ENCODE measurements at regions not wholly inside any gene's neighbourhood (a gene's known extent, or its start where the extent isn't known, plus 50 kb on each side); places are given as distances from the start of the nearest gene placed in this dataset.

- CTCF ChIA-PET: no interaction called here
Observed at GRCh38 chr7:118969370-118969769, 744.9 kb downstream of the ANKRD7 start.

GRCh38 chr7:118971706-118972105, 747.2 kb downstream of the ANKRD7 start:
- no peak for DNase-seq (ENCODE audit: low read depth, low spot score)
- TF ChIP-seq CTCF (IDR thresholded peaks at IDR 0.05; ENCODE audit: low read depth, low read length): no peak
- Histone ChIP-seq H3K4me3 (ENCODE audit: low read depth, low read length) (no peak overlapping the region), H3K9me3 (ENCODE audit: control insufficient read depth, insufficient read depth, low read length) (no peaks in the 10 kb centered on the region), H3K27me3 (ENCODE audit: control insufficient read depth, insufficient read depth, low read length) (no peaks in the 10 kb centered on the region), H3K27ac (ENCODE audit: low read depth, low read length) (no peak overlapping the region)
- POLR2A ChIA-PET: no interaction called here
- CTCF ChIA-PET: no interaction called here

More at GRCh38 chr7:118969370-118969769, 744.9 kb downstream of the ANKRD7 start:
- POLR2A ChIA-PET: no interaction called here
- Histone ChIP-seq H3K9me3 (ENCODE audit: control insufficient read depth, insufficient read depth, low read length) (no peaks in the 10 kb centered on the region), H3K4me3 (ENCODE audit: low read depth, low read length) (no peak overlapping the region), H3K27ac (ENCODE audit: low read depth, low read length) (no peak overlapping the region), H3K27me3 (ENCODE audit: control insufficient read depth, insufficient read depth, low read length) (no peaks in the 10 kb centered on the region)
- TF ChIP-seq CTCF (IDR thresholded peaks at IDR 0.05; ENCODE audit: low read depth, low read length): no peak
- DNase-seq (ENCODE audit: low read depth, low spot score): no peak

- CTCF ChIA-PET: no interaction called here
- Histone ChIP-seq H3K9me3 (ENCODE audit: control insufficient read depth, insufficient read depth, low read length) (no peaks in the 10 kb centered on the region), H3K4me3 (ENCODE audit: low read depth, low read length) (no peak overlapping the region), H3K27me3 (ENCODE audit: control insufficient read depth, insufficient read depth, low read length) (no peaks in the 10 kb centered on the region), H3K27ac (ENCODE audit: low read depth, low read length) (no peak overlapping the region)
- POLR2A ChIA-PET: no interaction called here
- DNase-seq (ENCODE audit: low read depth, low spot score): no peak
- no peak for TF ChIP-seq CTCF (IDR thresholded peaks at IDR 0.05; ENCODE audit: low read depth, low read length)
Observed at GRCh38 chr7:118974836-118975235, 750.3 kb downstream of the ANKRD7 start.

- no peak for TF ChIP-seq CTCF (IDR thresholded peaks at IDR 0.05; ENCODE audit: low read depth, low read length)
- no peak for DNase-seq (ENCODE audit: low read depth, low spot score)
- Histone ChIP-seq H3K27me3 (ENCODE audit: control insufficient read depth, insufficient read depth, low read length) (no peaks in the 10 kb centered on the region), H3K27ac (ENCODE audit: low read depth, low read length) (no peak overlapping the region), H3K4me3 (ENCODE audit: low read depth, low read length) (no peak overlapping the region), H3K9me3 (ENCODE audit: control insufficient read depth, insufficient read depth, low read length) (no peaks in the 10 kb centered on the region; the same call in 1 of the 2 replicates)
- ChIA-PET POLR2A (no interaction called here), CTCF (no interaction called here)
Observed at GRCh38 chr7:118995350-118995749, 770.8 kb downstream of the ANKRD7 start.

GRCh38 chr7:119007236-119007635, 782.7 kb downstream of the ANKRD7 start:
- ChIA-PET POLR2A (no interaction called here), CTCF (no interaction called here)
- Histone ChIP-seq H3K27me3 (ENCODE audit: control insufficient read depth, insufficient read depth, low read length) (no peaks in the 10 kb centered on the region), H3K27ac (ENCODE audit: low read depth, low read length) (no peak overlapping the region), H3K9me3 (ENCODE audit: control insufficient read depth, insufficient read depth, low read length) (no peaks in the 10 kb centered on the region; the same call in 1 of the 2 replicates), H3K4me3 (ENCODE audit: low read depth, low read length) (no peak overlapping the region)
- no peak for TF ChIP-seq CTCF (IDR thresholded peaks at IDR 0.05; ENCODE audit: low read depth, low read length)
- DNase-seq (ENCODE audit: low read depth, low spot score): no peak

Data from AG04450 (cell line).